Endothelial cell of umbilical vein (primary cell): ENCODE measurements at regions not wholly inside any gene's neighbourhood (a gene's known extent, or its start where the extent isn't known, plus 50 kb on each side); places are given as distances from the start of the nearest gene placed in this dataset.

Source experiments
- BruUV-seq: library from RNA; stranded (reverse); fragments of 400-500 nt; replicated peaks from 2 replicates; lab custom pipeline; 2021; lab: Mats Ljungman, UMichigan
- CTCF ChIA-PET: fragments of 300-600, 350-600 bp; sonication (Branson Sonifier 250); formaldehyde crosslinking; loops from one replicate; lab custom pipeline; 2021; ENCODE audit warnings: antibody characterized with exemption, inconsistent platforms; lab: Charles Lee
- POLR2A ChIA-PET: fragments of 300-600, 350-600 bp; sonication (Branson Sonifier 250); formaldehyde crosslinking; loops from one replicate; lab custom pipeline; 2021; ENCODE audit warnings: antibody characterized with exemption, inconsistent platforms; lab: Charles Lee
- DNase-seq: peaks from one replicate; pipeline ENCODE4 v3.0.0-alpha.2; 2011; ENCODE audit warnings: low read depth, low spot score
- FAIRE-seq: peaks from 2 replicates; lab custom pipeline; 2011; peaks lifted over from hg19 to GRCh38; lab: Jason Lieb, UNC
- H2AFZ ChIP-seq: 2 replicates; pipeline ENCODE4 v1.6.0; 2012; ENCODE audit warnings: low read depth, low read length, control low read depth, inconsistent platforms
- H3K27ac ChIP-seq: 2 replicates; pipeline ENCODE4 v1.5.1; 2011; ENCODE audit warnings: low read depth, mild to moderate bottlenecking, control low read depth, low read length, moderate library complexity; ENCODE audit not compliant: insufficient read depth
- H3K27me3 ChIP-seq, 2 experiments: 2 replicates each; pipeline versions ENCODE4 v1.6.0 to v1.6.1; 2011; ENCODE audit warnings: low read length in 2 of 2, mixed read lengths in 1 of 2; ENCODE audit not compliant: control insufficient read depth in 2 of 2, insufficient read depth in 2 of 2
- H3K36me3 ChIP-seq, 2 experiments: 2 replicates in 1 of 2; 3 replicates in 1 of 2; pipeline ENCODE4 v1.5.1; 2011; ENCODE audit warnings: low read length in 2 of 2, mild to moderate bottlenecking in 1 of 2, moderate library complexity in 1 of 2; ENCODE audit not compliant: control insufficient read depth in 2 of 2, insufficient read depth in 2 of 2; ENCODE audit errors: extremely low read depth in 1 of 2
- H3K4me1 ChIP-seq: 3 replicates; pipeline ENCODE4 v1.5.1; 2011; ENCODE audit warnings: mild to moderate bottlenecking, low read length; ENCODE audit not compliant: control insufficient read depth, insufficient read depth; ENCODE audit errors: extremely low read depth
- H3K4me2 ChIP-seq: 2 replicates; pipeline ENCODE4 v1.6.1; 2011; ENCODE audit warnings: low read length, control low read depth, mixed read lengths; ENCODE audit not compliant: insufficient read depth
- H3K4me3 ChIP-seq, 3 experiments: fragments of 200-600 bp in 1 of 3; sonication (generic), shearing (Covaris generic) in 1 of 3; replicated peaks in 1 of 3; 2 replicates each; pipeline ENCODE4 v1.5.1; 2011 to 2016; ENCODE audit warnings: control low read depth in 3 of 3, low read length in 3 of 3, mild to moderate bottlenecking in 2 of 3, inconsistent platforms in 1 of 3, low read depth in 1 of 3, moderate library complexity in 1 of 3; ENCODE audit not compliant: insufficient read depth in 1 of 3
- H3K79me2 ChIP-seq: 2 replicates; pipeline ENCODE4 v1.6.0; 2012; ENCODE audit warnings: low read length, inconsistent platforms; ENCODE audit not compliant: control insufficient read depth, insufficient read depth
- H3K9ac ChIP-seq: replicated peaks from 2 replicates; pipeline ENCODE3; 2011; ENCODE audit warnings: low read length, control low read depth; ENCODE audit not compliant: insufficient read depth; ENCODE audit errors: extremely low read depth
- H3K9me1 ChIP-seq: replicated peaks from 3 replicates; pipeline ENCODE4 v1.6.0; 2011; ENCODE audit warnings: mild to moderate bottlenecking, low read length; ENCODE audit not compliant: control insufficient read depth, insufficient read depth; ENCODE audit errors: extremely low read depth
- H3K9me3 ChIP-seq: replicated peaks from 2 replicates; pipeline ENCODE4 v1.5.1; 2012; ENCODE audit warnings: low read length, inconsistent platforms; ENCODE audit not compliant: control insufficient read depth, insufficient read depth
- H4K20me1 ChIP-seq: replicated peaks from 2 replicates; pipeline ENCODE3; 2011; ENCODE audit warnings: mild to moderate bottlenecking, low read length; ENCODE audit not compliant: control insufficient read depth, insufficient read depth; ENCODE audit errors: extremely low read depth
- EZH2 ChIP-seq: IDR thresholded peaks from 2 replicates; pipeline ENCODE4 v1.6.1; 2012; ENCODE audit warnings: borderline replicate concordance, low read depth, mild to moderate bottlenecking, moderate library complexity, low read length, inconsistent platforms; ENCODE audit not compliant: severe bottlenecking
- FOS ChIP-seq: IDR thresholded peaks from 2 replicates; pipeline ENCODE4 v1.6.1; 2011; ENCODE audit warnings: mild to moderate bottlenecking, low read length, moderate library complexity, borderline replicate concordance; ENCODE audit not compliant: insufficient read depth
- GATA2 ChIP-seq: IDR thresholded peaks from 2 replicates; pipeline ENCODE4 v1.7.0; 2011; ENCODE audit warnings: low read depth, mild to moderate bottlenecking, moderate library complexity, mixed read lengths, low read length; ENCODE audit not compliant: insufficient read length, insufficient read depth
- JUN ChIP-seq: IDR thresholded peaks from 2 replicates; pipeline ENCODE4 v1.6.1; 2011; ENCODE audit warnings: borderline replicate concordance, low read depth; ENCODE audit not compliant: insufficient read length, insufficient read depth
- MAX ChIP-seq: IDR thresholded peaks from 2 replicates; pipeline ENCODE4 v1.6.1; 2011; ENCODE audit not compliant: insufficient read depth, insufficient read length
- MYC ChIP-seq: IDR thresholded peaks from one replicate; pipeline ENCODE4 v1.6.1; 2011; ENCODE audit warnings: mild to moderate bottlenecking, low read depth, low read length
- POLR2A ChIP-seq: IDR thresholded peaks from 2 replicates; pipeline ENCODE4 v1.6.1; 2012; ENCODE audit warnings: low read depth, mild to moderate bottlenecking, control low read depth, low read length
- POLR2AphosphoS5 ChIP-seq: IDR thresholded peaks from 2 replicates; pipeline ENCODE4 v1.6.1; 2012; ENCODE audit warnings: low read depth, mild to moderate bottlenecking, control low read depth, low read length, moderate library complexity; ENCODE audit not compliant: insufficient read depth
- dilution Hi-C: fragments of 300-500 bp; cut with MboI; formaldehyde crosslinking; loops from one replicate; pipeline ENCODE4 v1.15.0; 2019; ENCODE audit warnings: low sequenced_read_pairs; ENCODE audit not compliant: extremely low pct_ligation_motif_present
- intact Hi-C: fragments of 100-400 bp; cut with micrococcal nuclease; formaldehyde crosslinking; loops from one replicate; pipeline ENCODE4 v1.10.0; 2022
- TF ChIP-seq, protein P1 (sequence below), 2 donors: IDR thresholded peaks; 1 replicate in 1 of 2; 2 replicates in 1 of 2; pipeline ENCODE4 v1.5.1; 2011; ENCODE audit warnings: low read length in 2 of 2, mild to moderate bottlenecking in 2 of 2, moderate library complexity in 2 of 2, control low read depth in 1 of 2, inconsistent platforms in 1 of 2, low read depth in 1 of 2; ENCODE audit not compliant: insufficient read depth in 1 of 2; ENCODE audit errors: extremely low read depth in 1 of 2

DNA sequence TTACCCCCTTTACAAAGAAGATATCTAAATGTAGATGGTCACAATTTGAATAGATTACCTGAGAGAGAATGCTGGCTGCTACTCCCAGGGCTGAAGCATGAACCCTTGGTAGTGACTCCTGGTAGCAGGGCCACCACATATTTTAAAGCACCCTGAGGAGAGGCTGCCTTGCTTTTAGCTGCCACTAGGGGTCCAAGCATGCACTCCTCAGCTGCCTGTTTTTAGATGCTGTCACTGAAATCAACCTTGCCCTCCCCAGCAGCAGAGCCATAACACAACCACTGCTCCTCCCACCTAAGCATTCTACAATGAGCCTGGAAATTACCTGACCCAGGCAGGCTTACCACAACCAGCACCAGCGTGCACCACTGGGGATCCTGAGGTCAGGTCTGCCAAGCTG lies 850.9 kb downstream of the FAM133A start:
- Histone ChIP-seq H3K79me2 (no peaks in the 10 kb centered on the region), H3K27ac (no peak overlapping the region), H3K27me3 (no peaks in the 10 kb centered on the region), H4K20me1 (no peaks in the 10 kb centered on the region), H3K4me3 (no peak overlapping the region), H3K9me1 (no peaks in the 10 kb centered on the region), H3K36me3 (no peaks in the 10 kb centered on the region), H3K4me1 (no peaks in the 10 kb centered on the region), H3K4me2 (no peak overlapping the region), H2AFZ (no peak overlapping the region), H3K9me3 (no peaks in the 10 kb centered on the region), H3K9ac (no peak overlapping the region)
- intact Hi-C loops (no loop called here), dilution Hi-C loops (no loop called here)
- ChIA-PET CTCF (no interaction called here), POLR2A (no interaction called here)
- DNase-seq (no peak), FAIRE-seq (no peak)
- no TSS peak for BruUV-seq
- TF ChIP-seq POLR2AphosphoS5, result no peak
- no peak for TF ChIP-seq MAX
- no peak for TF ChIP-seq JUN
- no peak for TF ChIP-seq EZH2
- no peak for TF ChIP-seq MYC
- TF ChIP-seq GATA2, result no peak
- no peak for TF ChIP-seq FOS
- TF ChIP-seq POLR2A, result no peak
- TF ChIP-seq, protein P1, sequence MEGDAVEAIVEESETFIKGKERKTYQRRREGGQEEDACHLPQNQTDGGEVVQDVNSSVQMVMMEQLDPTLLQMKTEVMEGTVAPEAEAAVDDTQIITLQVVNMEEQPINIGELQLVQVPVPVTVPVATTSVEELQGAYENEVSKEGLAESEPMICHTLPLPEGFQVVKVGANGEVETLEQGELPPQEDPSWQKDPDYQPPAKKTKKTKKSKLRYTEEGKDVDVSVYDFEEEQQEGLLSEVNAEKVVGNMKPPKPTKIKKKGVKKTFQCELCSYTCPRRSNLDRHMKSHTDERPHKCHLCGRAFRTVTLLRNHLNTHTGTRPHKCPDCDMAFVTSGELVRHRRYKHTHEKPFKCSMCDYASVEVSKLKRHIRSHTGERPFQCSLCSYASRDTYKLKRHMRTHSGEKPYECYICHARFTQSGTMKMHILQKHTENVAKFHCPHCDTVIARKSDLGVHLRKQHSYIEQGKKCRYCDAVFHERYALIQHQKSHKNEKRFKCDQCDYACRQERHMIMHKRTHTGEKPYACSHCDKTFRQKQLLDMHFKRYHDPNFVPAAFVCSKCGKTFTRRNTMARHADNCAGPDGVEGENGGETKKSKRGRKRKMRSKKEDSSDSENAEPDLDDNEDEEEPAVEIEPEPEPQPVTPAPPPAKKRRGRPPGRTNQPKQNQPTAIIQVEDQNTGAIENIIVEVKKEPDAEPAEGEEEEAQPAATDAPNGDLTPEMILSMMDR (IDR thresholded peaks at IDR 0.05; ENCODE audit: extremely low read depth in 1 of 2, insufficient read depth in 1 of 2, low read depth in 1 of 2, low read length in 2 of 2), result no peak
